Liver (tissue), 3 donors: ENCODE measurements at regions not wholly inside any gene's neighbourhood (a gene's known extent, or its start where the extent isn't known, plus 50 kb on each side); places are given as distances from the start of the nearest gene placed in this dataset.

Experiments used
- EGR1 ChIP-seq, 2 donors: IDR thresholded peaks; 2 replicates each; pipeline ENCODE4 v1.6.1; 2016 to 2018; ENCODE audit warnings: antibody characterized with exemption in 2 of 2, low read depth in 2 of 2
- GABPA ChIP-seq, 2 donors: IDR thresholded peaks in 1 of 2; conservative IDR thresholded peaks in 1 of 2; 2 replicates each; pipeline ENCODE4 v1.6.1; 2016; ENCODE audit warnings: antibody characterized with exemption in 2 of 2, mild to moderate bottlenecking in 1 of 2, moderate library complexity in 1 of 2
- JUND ChIP-seq, 2 donors: IDR thresholded peaks; 2 replicates each; pipeline ENCODE4 v1.6.1; 2016; ENCODE audit warnings: antibody characterized with exemption in 2 of 2
- RAD21 ChIP-seq, 2 donors: IDR thresholded peaks; 2 replicates each; pipeline ENCODE4 v1.6.1; 2016; ENCODE audit warnings: antibody characterized with exemption in 2 of 2, mild to moderate bottlenecking in 2 of 2
- RXRA ChIP-seq, 2 donors: IDR thresholded peaks; 2 replicates each; pipeline ENCODE4 v1.6.1; 2017 to 2018; ENCODE audit warnings: antibody characterized with exemption in 2 of 2, mild to moderate bottlenecking in 1 of 2
- TF ChIP-seq, protein P1 (sequence below): IDR thresholded peaks from 2 replicates; pipeline ENCODE4 v1.6.1; 2016; ENCODE audit warnings: antibody characterized with exemption
- TF ChIP-seq, protein P2 (sequence below): fragments of 150-350 bp; IDR thresholded peaks from 2 replicates; pipeline ENCODE4 v1.5.1; 2017; ENCODE audit warnings: improper control_type of control experiment, low read depth, low read length; ENCODE audit not compliant: missing input control
- TF ChIP-seq, protein P3 (sequence below): IDR thresholded peaks from 2 replicates; pipeline ENCODE4 v1.6.1; 2016; ENCODE audit warnings: antibody characterized with exemption
- TF ChIP-seq, protein P4 (sequence below): IDR thresholded peaks from 2 replicates; pipeline ENCODE4 v1.6.1; 2016; ENCODE audit warnings: antibody characterized with exemption
- donor health status: healthy.
- donor health status: healthy.

DNA sequence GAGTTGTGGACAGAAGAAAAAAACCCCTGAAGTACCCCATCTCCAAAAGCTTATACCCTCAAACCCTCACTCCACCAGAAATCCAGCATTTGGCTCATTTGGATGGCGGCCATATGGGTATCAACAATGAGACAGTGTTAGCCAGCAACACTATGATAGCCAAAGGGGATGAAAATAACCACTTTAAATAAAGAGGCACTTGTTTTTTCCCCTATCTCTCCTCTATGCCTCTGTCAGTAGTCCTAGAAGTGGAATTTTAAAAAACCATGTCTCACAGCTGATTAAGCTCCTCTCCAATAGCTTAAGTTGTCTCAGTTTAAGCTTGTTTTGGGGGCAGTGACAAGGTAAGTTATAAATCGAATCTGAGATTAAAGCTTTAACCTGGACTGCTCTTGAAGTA, 124.0 kb downstream of the MOSPD2 start:
- TF ChIP-seq, protein P1, sequence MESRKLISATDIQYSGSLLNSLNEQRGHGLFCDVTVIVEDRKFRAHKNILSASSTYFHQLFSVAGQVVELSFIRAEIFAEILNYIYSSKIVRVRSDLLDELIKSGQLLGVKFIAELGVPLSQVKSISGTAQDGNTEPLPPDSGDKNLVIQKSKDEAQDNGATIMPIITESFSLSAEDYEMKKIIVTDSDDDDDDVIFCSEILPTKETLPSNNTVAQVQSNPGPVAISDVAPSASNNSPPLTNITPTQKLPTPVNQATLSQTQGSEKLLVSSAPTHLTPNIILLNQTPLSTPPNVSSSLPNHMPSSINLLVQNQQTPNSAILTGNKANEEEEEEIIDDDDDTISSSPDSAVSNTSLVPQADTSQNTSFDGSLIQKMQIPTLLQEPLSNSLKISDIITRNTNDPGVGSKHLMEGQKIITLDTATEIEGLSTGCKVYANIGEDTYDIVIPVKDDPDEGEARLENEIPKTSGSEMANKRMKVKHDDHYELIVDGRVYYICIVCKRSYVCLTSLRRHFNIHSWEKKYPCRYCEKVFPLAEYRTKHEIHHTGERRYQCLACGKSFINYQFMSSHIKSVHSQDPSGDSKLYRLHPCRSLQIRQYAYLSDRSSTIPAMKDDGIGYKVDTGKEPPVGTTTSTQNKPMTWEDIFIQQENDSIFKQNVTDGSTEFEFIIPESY: no peak
- TF ChIP-seq, protein P2, sequence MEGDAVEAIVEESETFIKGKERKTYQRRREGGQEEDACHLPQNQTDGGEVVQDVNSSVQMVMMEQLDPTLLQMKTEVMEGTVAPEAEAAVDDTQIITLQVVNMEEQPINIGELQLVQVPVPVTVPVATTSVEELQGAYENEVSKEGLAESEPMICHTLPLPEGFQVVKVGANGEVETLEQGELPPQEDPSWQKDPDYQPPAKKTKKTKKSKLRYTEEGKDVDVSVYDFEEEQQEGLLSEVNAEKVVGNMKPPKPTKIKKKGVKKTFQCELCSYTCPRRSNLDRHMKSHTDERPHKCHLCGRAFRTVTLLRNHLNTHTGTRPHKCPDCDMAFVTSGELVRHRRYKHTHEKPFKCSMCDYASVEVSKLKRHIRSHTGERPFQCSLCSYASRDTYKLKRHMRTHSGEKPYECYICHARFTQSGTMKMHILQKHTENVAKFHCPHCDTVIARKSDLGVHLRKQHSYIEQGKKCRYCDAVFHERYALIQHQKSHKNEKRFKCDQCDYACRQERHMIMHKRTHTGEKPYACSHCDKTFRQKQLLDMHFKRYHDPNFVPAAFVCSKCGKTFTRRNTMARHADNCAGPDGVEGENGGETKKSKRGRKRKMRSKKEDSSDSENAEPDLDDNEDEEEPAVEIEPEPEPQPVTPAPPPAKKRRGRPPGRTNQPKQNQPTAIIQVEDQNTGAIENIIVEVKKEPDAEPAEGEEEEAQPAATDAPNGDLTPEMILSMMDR: no peak
- TF ChIP-seq EGR1 (IDR thresholded peaks at IDR 0.05; ENCODE audit: low read depth in 2 of 2) (no peak), JUND (IDR thresholded peaks at IDR 0.05) (no peak), GABPA (IDR thresholded peaks at IDR 0.05 in 1 of 2, conservative IDR thresholded peaks at IDR 0.05 in 1 of 2) (no peak), RAD21 (IDR thresholded peaks at IDR 0.05) (no peak), RXRA (IDR thresholded peaks at IDR 0.05) (no peak)
- TF ChIP-seq, protein P3, sequence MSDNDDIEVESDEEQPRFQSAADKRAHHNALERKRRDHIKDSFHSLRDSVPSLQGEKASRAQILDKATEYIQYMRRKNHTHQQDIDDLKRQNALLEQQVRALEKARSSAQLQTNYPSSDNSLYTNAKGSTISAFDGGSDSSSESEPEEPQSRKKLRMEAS: no peak
- TF ChIP-seq, protein P4, sequence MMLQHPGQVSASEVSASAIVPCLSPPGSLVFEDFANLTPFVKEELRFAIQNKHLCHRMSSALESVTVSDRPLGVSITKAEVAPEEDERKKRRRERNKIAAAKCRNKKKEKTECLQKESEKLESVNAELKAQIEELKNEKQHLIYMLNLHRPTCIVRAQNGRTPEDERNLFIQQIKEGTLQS: no peak
